ENCODE measurements at regions not wholly inside any gene's neighbourhood (a gene's known extent, or its start where the extent isn't known, plus 50 kb on each side); places are given as distances from the start of the nearest gene placed in this dataset.

DNA sequence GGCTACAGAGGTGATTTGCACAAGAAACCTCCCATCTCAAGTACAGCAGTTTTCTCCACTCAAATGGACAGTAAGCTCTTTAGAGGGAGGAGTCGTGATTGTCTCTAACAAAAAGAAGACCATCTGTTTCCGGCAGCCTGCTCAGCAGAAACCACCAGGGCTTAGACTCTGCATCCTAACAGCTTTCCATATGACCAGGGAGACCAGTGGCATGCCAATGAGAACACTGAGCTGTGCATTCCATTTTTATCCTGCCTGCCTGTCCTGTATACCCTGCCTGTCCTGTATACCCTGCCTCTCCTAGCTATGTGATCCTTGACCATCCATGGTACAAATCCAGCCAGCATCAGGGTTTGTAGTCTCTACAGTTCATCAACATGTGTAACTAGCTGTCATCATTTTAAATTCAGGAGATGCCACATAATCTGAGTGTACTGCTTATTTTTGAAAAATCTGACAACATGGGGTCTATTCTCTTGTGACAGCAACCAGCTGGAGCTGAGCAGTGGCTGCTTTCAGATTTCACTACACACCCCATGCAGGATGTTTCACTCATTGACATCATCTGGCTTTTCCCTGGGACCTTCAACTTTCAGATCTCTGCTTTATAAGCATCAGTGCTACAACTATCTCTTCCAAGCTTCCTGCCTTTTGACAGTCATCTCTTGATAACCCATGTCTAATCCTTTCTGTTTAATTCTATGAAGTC lies 50.5 kb upstream of the POU2AF2 start:
- TF ChIP-seq, protein P1, sequence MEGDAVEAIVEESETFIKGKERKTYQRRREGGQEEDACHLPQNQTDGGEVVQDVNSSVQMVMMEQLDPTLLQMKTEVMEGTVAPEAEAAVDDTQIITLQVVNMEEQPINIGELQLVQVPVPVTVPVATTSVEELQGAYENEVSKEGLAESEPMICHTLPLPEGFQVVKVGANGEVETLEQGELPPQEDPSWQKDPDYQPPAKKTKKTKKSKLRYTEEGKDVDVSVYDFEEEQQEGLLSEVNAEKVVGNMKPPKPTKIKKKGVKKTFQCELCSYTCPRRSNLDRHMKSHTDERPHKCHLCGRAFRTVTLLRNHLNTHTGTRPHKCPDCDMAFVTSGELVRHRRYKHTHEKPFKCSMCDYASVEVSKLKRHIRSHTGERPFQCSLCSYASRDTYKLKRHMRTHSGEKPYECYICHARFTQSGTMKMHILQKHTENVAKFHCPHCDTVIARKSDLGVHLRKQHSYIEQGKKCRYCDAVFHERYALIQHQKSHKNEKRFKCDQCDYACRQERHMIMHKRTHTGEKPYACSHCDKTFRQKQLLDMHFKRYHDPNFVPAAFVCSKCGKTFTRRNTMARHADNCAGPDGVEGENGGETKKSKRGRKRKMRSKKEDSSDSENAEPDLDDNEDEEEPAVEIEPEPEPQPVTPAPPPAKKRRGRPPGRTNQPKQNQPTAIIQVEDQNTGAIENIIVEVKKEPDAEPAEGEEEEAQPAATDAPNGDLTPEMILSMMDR (IDR thresholded peaks at IDR 0.05; ENCODE audit: unreplicated experiment): no peak
- Mint-ChIP-seq H3K4me3 (ENCODE audit: low read depth, unreplicated experiment) (no peak overlapping the region), H3K27me3 (ENCODE audit: unreplicated experiment) (peaks cover 37% of the 10 kb centered on the region), H3K27ac (ENCODE audit: unreplicated experiment) (no peak overlapping the region), H3K36me3 (ENCODE audit: insufficient read depth, unreplicated experiment) (no peaks in the 10 kb centered on the region), H3K4me1 (ENCODE audit: low read depth, unreplicated experiment) (no peaks in the 10 kb centered on the region), H3K9me3 (ENCODE audit: low read depth, unreplicated experiment) (no peaks in the 10 kb centered on the region)
- BruUV-seq (replicated peaks): no TSS peak
- CTCF ChIA-PET: no interaction called here
- no peak for DNase-seq
- intact Hi-C loops (cut with micrococcal nuclease; ENCODE audit: unreplicated experiment): no loop called here

DNA sequence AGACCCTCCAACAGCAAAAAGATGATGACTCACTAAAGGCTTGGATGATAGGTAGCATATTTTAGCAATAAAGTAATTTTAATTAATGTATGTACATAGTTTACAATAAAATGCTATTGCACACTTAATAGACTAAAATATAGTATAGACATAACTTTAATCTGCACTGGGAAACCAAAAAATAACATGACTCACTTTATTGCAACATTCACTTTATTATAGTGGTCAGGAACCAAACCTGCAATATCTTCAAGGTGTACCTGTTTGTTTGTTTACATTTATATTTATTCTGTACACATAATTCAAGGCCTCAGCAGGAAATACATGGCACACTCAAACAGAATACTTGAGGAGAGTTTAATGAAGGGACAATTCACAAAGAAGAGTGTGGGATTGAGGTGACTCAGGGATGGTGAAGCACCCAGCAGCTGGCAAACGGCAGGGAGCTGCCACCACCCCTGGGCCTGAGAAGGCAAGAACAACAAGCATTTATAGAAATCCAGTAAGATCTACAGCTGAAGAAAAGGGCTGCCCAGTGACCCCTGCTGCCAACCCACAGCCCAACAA lies 51.5 kb upstream of the POU2AF2 start:
- CTCF ChIA-PET: no interaction called here
- H3K27me3 Mint-ChIP-seq (ENCODE audit: unreplicated experiment): peaks cover 27% of the 10 kb centered on the region
- H3K36me3 Mint-ChIP-seq (ENCODE audit: insufficient read depth, unreplicated experiment): no peaks in the 10 kb centered on the region
- TF ChIP-seq, protein P1 (IDR thresholded peaks at IDR 0.05; ENCODE audit: unreplicated experiment): no peak
- intact Hi-C loops (cut with micrococcal nuclease; ENCODE audit: unreplicated experiment): no loop called here
- H3K4me1 Mint-ChIP-seq (ENCODE audit: low read depth, unreplicated experiment): no peaks in the 10 kb centered on the region
- no TSS peak for BruUV-seq (replicated peaks)
- no peak overlapping the region for H3K27ac Mint-ChIP-seq (ENCODE audit: unreplicated experiment)
- H3K4me3 Mint-ChIP-seq (ENCODE audit: low read depth, unreplicated experiment): no peak overlapping the region
- no peak for DNase-seq
- no peaks in the 10 kb centered on the region for H3K9me3 Mint-ChIP-seq (ENCODE audit: low read depth, unreplicated experiment)

DNA sequence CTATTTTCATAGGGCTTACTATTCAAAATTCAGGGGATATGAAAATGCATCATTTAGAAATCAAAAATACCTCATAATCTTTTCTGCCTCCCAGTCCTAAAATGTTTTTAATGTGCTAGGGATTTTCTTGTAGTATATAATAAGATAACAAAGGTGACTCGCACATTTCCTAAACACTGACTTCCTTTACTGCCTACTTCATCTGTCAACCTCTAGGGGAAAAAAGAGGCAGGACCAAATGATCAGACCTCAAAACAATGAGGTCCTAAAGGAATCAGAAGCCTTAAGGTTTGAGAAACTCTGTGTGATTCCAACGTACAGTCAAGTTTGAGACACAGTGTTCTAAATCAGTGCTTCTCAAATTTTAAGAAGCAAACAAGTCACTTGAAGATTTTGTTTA lies 56.1 kb upstream of the POU2AF2 start:
- intact Hi-C loops (cut with micrococcal nuclease; ENCODE audit: unreplicated experiment): no loop called here

DNA sequence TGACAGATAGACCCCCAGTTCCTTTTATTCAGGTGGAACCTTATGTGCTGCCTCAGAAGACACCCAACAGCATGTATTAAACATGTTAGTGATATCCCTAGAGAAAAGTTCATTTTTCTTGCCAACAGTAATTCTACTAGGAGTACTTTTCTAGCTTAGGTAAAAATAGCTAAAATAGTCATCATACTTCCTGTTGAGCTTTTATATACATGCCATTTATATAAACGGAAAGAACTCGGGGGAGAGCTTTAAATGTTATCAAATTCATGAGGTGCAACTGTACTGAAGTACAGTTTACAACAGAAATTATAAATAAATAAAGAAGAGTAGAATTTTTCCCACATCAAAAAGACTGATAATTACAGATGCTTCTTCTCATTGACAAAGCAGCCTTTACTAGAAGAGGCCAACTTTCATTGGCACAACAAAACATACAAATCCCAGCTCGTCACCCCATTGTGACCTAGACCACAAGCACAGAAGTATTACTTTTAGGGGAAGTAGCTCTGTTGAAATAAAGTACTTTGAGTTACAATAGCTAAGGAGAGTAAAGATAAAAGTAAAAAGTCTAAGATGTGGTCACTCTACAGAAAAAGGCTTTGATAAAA lies 59.1 kb upstream of the POU2AF2 start:
- intact Hi-C loops (cut with micrococcal nuclease; ENCODE audit: unreplicated experiment): no loop called here
- TF ChIP-seq, protein P1 (IDR thresholded peaks at IDR 0.05; ENCODE audit: unreplicated experiment): no peak
- peaks cover 2% of the 10 kb centered on the region for H3K9me3 Mint-ChIP-seq (ENCODE audit: low read depth, unreplicated experiment)
- BruUV-seq (replicated peaks): no TSS peak
- CTCF ChIA-PET: no interaction called here
- H3K4me1 Mint-ChIP-seq (ENCODE audit: low read depth, unreplicated experiment): no peaks in the 10 kb centered on the region
- H3K4me3 Mint-ChIP-seq (ENCODE audit: low read depth, unreplicated experiment): no peak overlapping the region
- H3K27ac Mint-ChIP-seq (ENCODE audit: unreplicated experiment): no peak overlapping the region
- H3K27me3 Mint-ChIP-seq (ENCODE audit: unreplicated experiment): no peaks in the 10 kb centered on the region
- DNase-seq: no peak
- no peaks in the 10 kb centered on the region for H3K36me3 Mint-ChIP-seq (ENCODE audit: insufficient read depth, unreplicated experiment)

More for the DNA sequence above, 56.1 kb upstream of the POU2AF2 start:
- BruUV-seq (replicated peaks): no TSS peak
- no peaks in the 10 kb centered on the region for H3K27me3 Mint-ChIP-seq (ENCODE audit: unreplicated experiment)
- DNase-seq: no peak
- TF ChIP-seq, protein P1 (IDR thresholded peaks at IDR 0.05; ENCODE audit: unreplicated experiment): no peak
- no peak overlapping the region for H3K27ac Mint-ChIP-seq (ENCODE audit: unreplicated experiment)
- CTCF ChIA-PET: no interaction called here
- no peaks in the 10 kb centered on the region for H3K4me1 Mint-ChIP-seq (ENCODE audit: low read depth, unreplicated experiment)
- H3K4me3 Mint-ChIP-seq (ENCODE audit: low read depth, unreplicated experiment): no peak overlapping the region
- no peaks in the 10 kb centered on the region for H3K36me3 Mint-ChIP-seq (ENCODE audit: insufficient read depth, unreplicated experiment)
- H3K9me3 Mint-ChIP-seq (ENCODE audit: low read depth, unreplicated experiment): peaks cover 2% of the 10 kb centered on the region

All from Calu3 (cell line).